NT2/D1 (cell line): ENCODE measurements at regions not wholly inside any gene's neighbourhood (a gene's known extent, or its start where the extent isn't known, plus 50 kb on each side); places are given as distances from the start of the nearest gene placed in this dataset.

Source experiments
- DNase-seq: peaks from one replicate; pipeline ENCODE4 v3.0.0-alpha.2; 2011; ENCODE audit warnings: low read depth, low spot score
- H3K27me3 ChIP-seq: 2 replicates; pipeline ENCODE4 v1.6.0; 2011; ENCODE audit warnings: mild to moderate bottlenecking; ENCODE audit not compliant: insufficient read length, insufficient read depth
- H3K36me3 ChIP-seq: 2 replicates; pipeline ENCODE4 v1.6.1; 2011; ENCODE audit warnings: mild to moderate bottlenecking, low read length, mixed read lengths; ENCODE audit not compliant: insufficient read depth, insufficient read length
- H3K4me1 ChIP-seq: 2 replicates; pipeline ENCODE4 v1.5.1; 2011; ENCODE audit not compliant: insufficient read depth, insufficient read length
- H3K4me3 ChIP-seq: 2 replicates; pipeline ENCODE4 v1.5.1; 2011; ENCODE audit warnings: low read depth; ENCODE audit not compliant: insufficient read length
- H3K9ac ChIP-seq: 2 replicates; pipeline ENCODE4 v1.6.0; 2011; ENCODE audit warnings: low read depth; ENCODE audit not compliant: insufficient read length
- H3K9me3 ChIP-seq: 2 replicates; pipeline ENCODE4 v1.5.1; 2011; ENCODE audit warnings: mild to moderate bottlenecking, low read length; ENCODE audit not compliant: insufficient read depth
- SUZ12 ChIP-seq: IDR thresholded peaks from 2 replicates; pipeline ENCODE4 v1.6.1; 2011; ENCODE audit not compliant: insufficient read length, insufficient read depth; ENCODE audit errors: extremely low read depth
- YY1 ChIP-seq: IDR thresholded peaks from 2 replicates; pipeline ENCODE4 v1.6.1; 2011; ENCODE audit not compliant: insufficient read length, insufficient read depth
- ZNF274 ChIP-seq: IDR thresholded peaks from 2 replicates; pipeline ENCODE4 v1.6.1; 2011; ENCODE audit warnings: mild to moderate bottlenecking, low read depth, low read length

DNA sequence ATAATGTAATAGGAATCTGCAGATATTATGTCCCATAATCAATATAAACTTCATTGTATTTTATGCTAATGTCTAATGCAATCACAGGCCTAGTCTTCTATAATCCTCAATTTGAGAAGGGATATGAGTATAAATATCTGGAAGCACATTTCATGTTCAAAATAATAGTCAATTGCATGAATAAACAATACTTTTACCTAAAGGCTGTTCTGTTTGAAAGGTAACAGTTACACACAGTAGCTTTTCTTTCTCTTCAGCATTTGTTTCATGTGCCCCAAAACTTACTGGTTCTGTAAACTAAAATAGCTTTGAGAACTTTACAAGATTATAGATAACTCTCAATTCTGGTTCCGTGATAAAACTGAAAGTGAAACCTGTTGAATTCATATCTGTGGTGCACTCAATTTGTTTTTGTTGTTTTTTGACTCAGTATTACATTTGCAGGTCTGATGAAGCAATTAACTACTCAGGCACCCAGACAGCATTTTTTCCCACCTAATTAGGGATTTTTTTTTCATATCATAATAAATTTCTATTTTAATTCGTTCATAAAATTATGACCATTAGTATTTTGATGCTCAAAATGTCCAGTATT, 1193.8 kb downstream of the SLITRK1 start:
- no peaks in the 10 kb centered on the region for H3K9me3 ChIP-seq
- no peaks in the 10 kb centered on the region for H3K36me3 ChIP-seq
- H3K9ac ChIP-seq = no peak overlapping the region
- DNase-seq = no peak
- no peaks in the 10 kb centered on the region for H3K27me3 ChIP-seq
- H3K4me1 ChIP-seq = no peaks in the 10 kb centered on the region
- no peak overlapping the region for H3K4me3 ChIP-seq
- no peak for TF ChIP-seq ZNF274
- TF ChIP-seq YY1 = no peak
- no peak for TF ChIP-seq SUZ12

- H3K27me3 ChIP-seq = no peaks in the 10 kb centered on the region
- H3K9ac ChIP-seq = no peak overlapping the region
- TF ChIP-seq SUZ12 = no peak
- no peak for TF ChIP-seq ZNF274
- no peak for TF ChIP-seq YY1
- H3K4me3 ChIP-seq = no peak overlapping the region
- H3K36me3 ChIP-seq = no peaks in the 10 kb centered on the region
- DNase-seq = no peak
- no peaks in the 10 kb centered on the region for H3K9me3 ChIP-seq
- no peaks in the 10 kb centered on the region for H3K4me1 ChIP-seq
Observed at GRCh38 chr13:82687884-82688283, 1194.4 kb downstream of the SLITRK1 start.

- Histone ChIP-seq H3K36me3 (no peaks in the 10 kb centered on the region), H3K9ac (no peak overlapping the region)
- no peak for DNase-seq
Observed at GRCh38 chr13:82681535-82681934, 1200.7 kb downstream of the SLITRK1 start.

GRCh38 chr13:82678052-82678451, 1204.2 kb downstream of the SLITRK1 start:
- no peak for TF ChIP-seq YY1
- TF ChIP-seq SUZ12 = no peak
- no peak for TF ChIP-seq ZNF274
- DNase-seq = no peak
- H3K36me3 ChIP-seq = no peaks in the 10 kb centered on the region
- peaks cover 11% of the 10 kb centered on the region; the same call in 1 of the 2 replicates for H3K9me3 ChIP-seq
- H3K4me1 ChIP-seq = no peaks in the 10 kb centered on the region
- no peaks in the 10 kb centered on the region for H3K27me3 ChIP-seq
- no peak overlapping the region for H3K4me3 ChIP-seq
- H3K9ac ChIP-seq = no peak overlapping the region

More at GRCh38 chr13:82681535-82681934, 1200.7 kb downstream of the SLITRK1 start:
- no peaks in the 10 kb centered on the region for H3K4me1 ChIP-seq
- H3K27me3 ChIP-seq = no peaks in the 10 kb centered on the region
- H3K9me3 ChIP-seq = peaks cover 11% of the 10 kb centered on the region; the same call in 1 of the 2 replicates
- H3K4me3 ChIP-seq = no peak overlapping the region
- TF ChIP-seq YY1 = no peak
- TF ChIP-seq ZNF274 = no peak
- TF ChIP-seq SUZ12 = no peak

DNA sequence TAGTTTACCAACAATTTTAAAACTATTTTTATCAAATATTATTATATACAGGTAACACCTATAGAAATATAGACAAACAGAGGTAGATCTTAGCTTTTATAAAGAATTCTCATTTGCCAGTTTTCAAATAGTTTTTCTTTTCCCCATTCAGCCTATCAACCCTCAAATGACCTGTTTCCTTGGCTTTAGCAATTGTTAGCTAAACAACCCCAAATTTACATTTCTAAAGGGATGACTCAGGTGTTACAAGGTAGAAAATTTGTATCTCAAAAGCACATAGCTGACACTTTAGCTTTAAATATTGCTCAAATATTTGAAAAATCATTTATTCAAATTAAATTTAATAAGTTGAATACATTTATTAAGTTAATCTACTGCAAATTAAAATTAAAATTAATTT, 1207.2 kb downstream of the SLITRK1 start:
- TF ChIP-seq YY1 (no peak), ZNF274 (no peak), SUZ12 (no peak)
- no peak overlapping the region for H3K9ac ChIP-seq
- H3K4me1 ChIP-seq = no peaks in the 10 kb centered on the region
- H3K27me3 ChIP-seq = no peaks in the 10 kb centered on the region
- peaks cover 11% of the 10 kb centered on the region; the same call in 1 of the 2 replicates for H3K9me3 ChIP-seq
- DNase-seq = no peak
- H3K4me3 ChIP-seq = no peak overlapping the region
- H3K36me3 ChIP-seq = no peaks in the 10 kb centered on the region

DNA sequence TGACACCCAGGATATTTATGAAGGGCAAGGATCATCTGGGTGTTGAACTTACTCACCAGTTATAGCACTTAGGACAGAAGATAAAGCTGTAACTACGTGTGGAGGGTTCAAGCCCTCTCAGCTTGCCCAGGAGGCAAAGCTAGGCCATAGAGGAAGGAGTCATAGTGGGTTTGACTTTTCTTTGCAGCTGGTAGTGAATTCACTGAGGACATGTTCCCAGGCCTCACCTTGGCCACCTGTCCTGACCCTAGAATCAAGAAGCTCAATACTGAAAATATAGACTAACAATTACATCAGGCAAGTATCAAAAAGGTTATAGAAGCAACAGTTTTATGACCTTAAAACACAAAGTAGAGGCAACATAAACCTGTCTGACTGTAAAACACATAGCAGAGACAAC, 1207.7 kb downstream of the SLITRK1 start:
- Histone ChIP-seq H3K4me3 (no peak overlapping the region), H3K27me3 (no peaks in the 10 kb centered on the region), H3K4me1 (no peaks in the 10 kb centered on the region), H3K9ac (no peak overlapping the region), H3K9me3 (peaks cover 11% of the 10 kb centered on the region; the same call in 1 of the 2 replicates), H3K36me3 (no peaks in the 10 kb centered on the region)
- TF ChIP-seq YY1 = no peak
- TF ChIP-seq SUZ12 = no peak
- no peak for TF ChIP-seq ZNF274
- DNase-seq = no peak

GRCh38 chr13:82672248-82672647, 1210.0 kb downstream of the SLITRK1 start:
- Histone ChIP-seq H3K9me3 (0 out of 2 replicates have a peak, but pooled peaks cover 6% of the 10 kb centered on the region), H3K4me3 (no peak overlapping the region), H3K27me3 (no peaks in the 10 kb centered on the region), H3K9ac (no peak overlapping the region), H3K4me1 (no peaks in the 10 kb centered on the region), H3K36me3 (no peaks in the 10 kb centered on the region)
- DNase-seq = no peak
- no peak for TF ChIP-seq SUZ12
- no peak for TF ChIP-seq YY1
- TF ChIP-seq ZNF274 = no peak
